ENCODE measurements at regions not wholly inside any gene's neighbourhood (a gene's known extent, or its start where the extent isn't known, plus 50 kb on each side); places are given as distances from the start of the nearest gene placed in this dataset.

DNA sequence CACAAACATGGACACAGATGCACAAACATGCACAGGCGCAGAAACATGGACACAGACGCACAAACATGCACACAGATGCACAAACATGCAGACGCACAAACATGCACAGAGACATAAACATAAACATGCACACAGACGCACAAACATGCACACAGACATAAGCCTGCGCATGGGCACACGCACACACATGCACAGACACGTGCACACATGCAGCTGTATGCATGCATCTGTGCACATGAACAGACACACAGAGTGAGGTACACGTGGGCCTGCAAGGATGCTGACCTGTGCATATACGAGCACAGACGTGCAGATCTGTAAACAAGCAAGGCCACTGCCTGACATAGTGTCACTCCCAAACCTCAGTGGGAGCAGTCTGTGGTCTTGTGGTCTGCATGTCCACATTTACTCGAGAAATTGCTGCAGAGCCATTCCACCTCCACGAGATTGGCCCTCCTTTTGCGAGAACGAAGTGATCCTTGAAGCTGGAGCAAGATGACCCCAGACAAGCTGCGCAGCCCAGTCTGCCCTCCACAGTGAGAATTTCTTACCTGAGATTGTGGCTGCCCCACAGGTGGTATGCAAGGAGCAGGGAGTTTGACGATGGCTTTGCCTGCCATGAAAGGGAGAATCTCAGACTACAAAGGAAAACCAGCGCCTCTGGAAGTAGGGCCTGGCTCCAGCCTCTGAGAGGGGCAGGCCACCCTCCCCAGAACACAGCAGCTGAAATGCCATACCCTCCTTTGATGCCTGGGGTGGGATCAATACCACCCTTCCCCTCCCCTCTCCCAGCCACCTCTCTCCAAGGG lies 299.9 kb downstream of the BRD1 start:
- 80 to 88% (median 83%) methylated on average over 15 to 17 of the region's 17 CpGs for WGBS, 5 donors
- TF ChIP-seq POLR2AphosphoS5 (IDR thresholded peaks at IDR 0.05) = no peak
- TF ChIP-seq POLR2A (IDR thresholded peaks at IDR 0.05) = no peak
- TF ChIP-seq, protein P1, sequence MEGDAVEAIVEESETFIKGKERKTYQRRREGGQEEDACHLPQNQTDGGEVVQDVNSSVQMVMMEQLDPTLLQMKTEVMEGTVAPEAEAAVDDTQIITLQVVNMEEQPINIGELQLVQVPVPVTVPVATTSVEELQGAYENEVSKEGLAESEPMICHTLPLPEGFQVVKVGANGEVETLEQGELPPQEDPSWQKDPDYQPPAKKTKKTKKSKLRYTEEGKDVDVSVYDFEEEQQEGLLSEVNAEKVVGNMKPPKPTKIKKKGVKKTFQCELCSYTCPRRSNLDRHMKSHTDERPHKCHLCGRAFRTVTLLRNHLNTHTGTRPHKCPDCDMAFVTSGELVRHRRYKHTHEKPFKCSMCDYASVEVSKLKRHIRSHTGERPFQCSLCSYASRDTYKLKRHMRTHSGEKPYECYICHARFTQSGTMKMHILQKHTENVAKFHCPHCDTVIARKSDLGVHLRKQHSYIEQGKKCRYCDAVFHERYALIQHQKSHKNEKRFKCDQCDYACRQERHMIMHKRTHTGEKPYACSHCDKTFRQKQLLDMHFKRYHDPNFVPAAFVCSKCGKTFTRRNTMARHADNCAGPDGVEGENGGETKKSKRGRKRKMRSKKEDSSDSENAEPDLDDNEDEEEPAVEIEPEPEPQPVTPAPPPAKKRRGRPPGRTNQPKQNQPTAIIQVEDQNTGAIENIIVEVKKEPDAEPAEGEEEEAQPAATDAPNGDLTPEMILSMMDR (IDR thresholded peaks at IDR 0.05 in 8 of 11, conservative IDR thresholded peaks at IDR 0.05 in 3 of 11) = no peak
- Histone ChIP-seq H3K27me3 (replicated peaks in 1 of 7) (no peaks in the 10 kb centered on the region), H3K36me3 (peaks cover 0 to 4% (median 0%) of the 10 kb centered on the region in 6 donors), H3K4me3 (no peak overlapping the region), H3K27ac (no peak overlapping the region), H3K9me3 (no peaks in the 10 kb centered on the region), H3K4me1 (peaks cover 0 to 25% (median 17%) of the 10 kb centered on the region in 6 donors)
- peak; percentile 47 for DNase-seq
- intact Hi-C loops (cut with DNase I; ENCODE audit: low total_unique reads) = no loop called here

DNA sequence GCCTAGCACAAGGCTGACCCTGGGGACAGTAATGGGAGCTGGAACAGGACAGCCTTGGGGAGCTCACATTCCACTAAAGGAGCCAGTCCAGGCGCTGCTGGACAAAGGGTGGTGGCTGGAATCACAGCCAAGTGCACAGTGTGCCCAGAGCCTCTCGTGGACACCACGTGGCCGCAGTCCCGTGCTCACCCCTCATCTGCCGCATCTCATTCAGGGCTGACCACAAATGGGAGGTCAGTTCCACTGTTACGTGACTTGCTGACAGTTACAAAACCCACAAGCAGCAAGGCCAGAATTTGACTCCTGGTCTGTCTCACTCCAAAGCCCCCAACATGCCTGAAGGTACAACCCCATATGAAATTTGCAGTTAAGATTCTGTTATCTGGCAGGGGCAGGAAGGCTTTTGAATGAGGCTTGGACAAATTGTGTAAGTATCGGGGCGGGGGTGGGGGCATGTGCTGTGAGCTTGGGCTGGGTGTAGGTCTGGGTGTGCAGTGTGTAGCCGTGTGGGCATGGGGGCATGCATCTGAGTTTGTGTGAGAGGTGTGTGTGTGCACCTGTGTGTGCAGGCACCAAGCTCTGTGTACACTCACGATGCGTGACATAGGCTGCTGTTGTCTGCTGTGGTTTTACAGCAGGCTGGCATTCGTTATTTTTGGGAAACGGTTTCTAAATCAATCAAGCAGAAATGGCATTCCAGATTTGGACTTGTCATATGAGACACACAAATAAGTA lies 301.7 kb downstream of the BRD1 start:
- WGBS, 5 donors = 50 to 72% (median 55%) methylated on average over 11 to 14 of the region's 14 CpGs

DNA sequence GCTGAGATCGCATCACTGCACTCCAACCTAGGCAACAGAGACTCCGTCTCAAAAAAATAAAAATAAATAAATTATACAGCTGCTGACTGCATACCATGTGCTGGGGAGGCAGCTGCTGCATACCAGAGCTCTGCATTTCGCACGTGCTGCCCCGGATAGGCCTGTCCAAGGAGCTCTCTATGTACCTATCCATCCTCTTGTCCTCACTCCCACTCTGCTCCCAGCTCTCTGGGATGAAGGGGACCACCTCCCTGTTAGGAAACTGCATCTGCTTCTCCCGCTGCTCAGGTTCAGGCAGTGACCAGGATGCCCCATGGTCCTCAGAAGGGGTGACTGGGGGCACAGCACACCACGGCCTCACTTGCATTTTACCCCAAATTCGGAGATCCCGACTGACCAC lies 302.3 kb downstream of the BRD1 start:
- H3K4me1 ChIP-seq = peaks cover 0 to 25% (median 17%) of the 10 kb centered on the region in 6 donors
- WGBS, 5 donors = 69 to 84% (median 79%) methylated on average over 9 of the region's 9 CpGs
- H3K9me3 ChIP-seq = peaks cover 0 to 4% (median 0%) of the 10 kb centered on the region in 8 donors
- no peaks in the 10 kb centered on the region for H3K27me3 ChIP-seq (replicated peaks in 1 of 7)
- H3K4me3 ChIP-seq = no peak overlapping the region
- intact Hi-C loops (cut with DNase I; ENCODE audit: low total_unique reads) = no loop called here
- no peak for DNase-seq
- H3K36me3 ChIP-seq = no peaks in the 10 kb centered on the region
- peak overlapping the region in 3 of 8 donors; percentile 18 to 39 (median 32) for H3K27ac ChIP-seq
- no peak for TF ChIP-seq POLR2A (IDR thresholded peaks at IDR 0.05)
- TF ChIP-seq, protein P1 (IDR thresholded peaks at IDR 0.05 in 8 of 11, conservative IDR thresholded peaks at IDR 0.05 in 3 of 11) = no peak
- TF ChIP-seq POLR2AphosphoS5 (IDR thresholded peaks at IDR 0.05) = no peak

More for the DNA sequence above, 301.7 kb downstream of the BRD1 start:
- Histone ChIP-seq H3K9me3 (no peaks in the 10 kb centered on the region), H3K4me1 (peaks cover 0 to 25% (median 17%) of the 10 kb centered on the region in 6 donors), H3K4me3 (no peak overlapping the region), H3K36me3 (peaks cover 0 to 3% (median 0%) of the 10 kb centered on the region in 6 donors), H3K27me3 (replicated peaks in 1 of 7) (no peaks in the 10 kb centered on the region), H3K27ac (peak overlapping the region in 2 of 8 donors; percentile 18 to 32)
- DNase-seq = peak; percentile 78
- intact Hi-C loops (cut with DNase I; ENCODE audit: low total_unique reads) = no loop called here
- TF ChIP-seq, protein P1 (IDR thresholded peaks at IDR 0.05 in 8 of 11, conservative IDR thresholded peaks at IDR 0.05 in 3 of 11) = no peak
- TF ChIP-seq POLR2A (IDR thresholded peaks at IDR 0.05) = no peak
- TF ChIP-seq POLR2AphosphoS5 (IDR thresholded peaks at IDR 0.05) = peak; percentile 37 to 67 (median 64)

DNA sequence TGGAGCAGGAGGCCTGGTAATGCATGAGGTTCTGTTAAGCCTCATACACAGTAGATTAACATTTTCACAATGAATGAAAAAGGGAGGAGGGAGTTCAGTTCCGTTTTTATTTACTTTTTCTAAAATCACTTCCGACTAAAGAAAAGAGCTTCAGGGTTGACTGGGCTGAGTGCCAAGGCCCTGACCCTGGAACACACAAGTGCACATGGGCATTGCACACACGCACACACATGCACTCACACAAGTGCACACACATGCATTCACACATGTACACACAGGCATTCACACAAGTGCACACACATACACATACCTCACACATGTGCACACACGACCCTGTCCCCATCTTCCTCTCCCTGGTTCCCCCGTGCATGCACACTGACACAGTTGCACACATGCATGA lies 303.3 kb downstream of the BRD1 start:
- Histone ChIP-seq H3K27me3 (replicated peaks in 1 of 7) (no peaks in the 10 kb centered on the region), H3K27ac (no peak overlapping the region), H3K4me1 (peaks cover 0 to 25% (median 17%) of the 10 kb centered on the region in 6 donors), H3K9me3 (peaks cover 0 to 6% (median 0%) of the 10 kb centered on the region in 8 donors), H3K36me3 (no peaks in the 10 kb centered on the region), H3K4me3 (no peak overlapping the region)
- TF ChIP-seq, protein P1 (IDR thresholded peaks at IDR 0.05 in 8 of 11, conservative IDR thresholded peaks at IDR 0.05 in 3 of 11) = no peak
- no peak for TF ChIP-seq POLR2AphosphoS5 (IDR thresholded peaks at IDR 0.05)
- no peak for TF ChIP-seq POLR2A (IDR thresholded peaks at IDR 0.05)
- no peak for DNase-seq
- WGBS, 5 donors = 45 to 51% (median 47%) methylated on average over 5 of the region's 5 CpGs
- intact Hi-C loops (cut with DNase I; ENCODE audit: low total_unique reads) = no loop called here

Measured in spleen (tissue), 11 donors.